Gastroesophageal sphincter (tissue), 3 donors: ENCODE measurements at regions not wholly inside any gene's neighbourhood (a gene's known extent, or its start where the extent isn't known, plus 50 kb on each side); places are given as distances from the start of the nearest gene placed in this dataset.

Experiments used
- CTCF ChIP-seq, 4 experiments: fragments of 200-600 bp in 2 of 4; fragments of 450-650 bp in 2 of 4; sonication (generic) in 1 of 4; IDR thresholded peaks; one replicate each; pipeline ENCODE4 v1.5.1; 2017 to 2019; ENCODE audit warnings: antibody characterized with exemption in 4 of 4, mild to moderate bottlenecking in 2 of 4, moderate library complexity in 2 of 4
- EP300 ChIP-seq: sonication (generic); formaldehyde crosslinking; IDR thresholded peaks from one replicate; pipeline ENCODE4 v1.6.1; 2017; ENCODE audit warnings: antibody characterized with exemption, mild to moderate bottlenecking
- POLR2A ChIP-seq, 2 donors: fragments of 450-650 bp; IDR thresholded peaks; one replicate each; pipeline ENCODE4 v1.6.1; 2017; ENCODE audit warnings: antibody characterized with exemption in 2 of 2, mild to moderate bottlenecking in 2 of 2, moderate library complexity in 1 of 2
- POLR2AphosphoS5 ChIP-seq: sonication (generic); formaldehyde crosslinking; IDR thresholded peaks from one replicate; pipeline ENCODE4 v1.6.1; 2017; ENCODE audit warnings: antibody characterized with exemption

DNA sequence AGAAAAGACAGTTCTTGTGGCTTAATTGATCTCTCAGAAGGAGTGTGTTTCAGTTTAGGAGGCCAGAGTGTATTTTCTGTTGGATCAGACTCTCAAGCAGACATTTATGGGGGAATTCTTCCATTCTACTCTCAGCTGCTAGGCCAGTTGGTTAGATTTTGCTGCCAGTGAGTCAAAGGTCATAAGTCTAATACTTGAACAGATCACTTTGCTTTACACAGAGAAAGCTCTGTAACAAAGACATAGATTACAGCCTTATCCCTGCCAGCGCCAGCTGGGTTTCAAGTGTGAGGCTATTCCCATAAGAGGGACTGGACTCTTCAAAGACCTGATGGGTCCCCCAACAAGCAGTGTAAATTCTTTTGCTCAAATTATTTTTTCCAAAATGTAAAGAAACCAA is 145.6 kb upstream of the SEMA3C start:
- TF ChIP-seq CTCF (IDR thresholded peaks at IDR 0.05) (no peak), POLR2AphosphoS5 (no peak), POLR2A (IDR thresholded peaks at IDR 0.05) (no peak), EP300 (no peak)
